Body of pancreas (tissue), 4 donors: ENCODE measurements at regions not wholly inside any gene's neighbourhood (a gene's known extent, or its start where the extent isn't known, plus 50 kb on each side); places are given as distances from the start of the nearest gene placed in this dataset.
"Not testable (repeated sequence)": the region's sequence is repeated elsewhere in the genome, so short reads cannot be mapped to it uniquely, and the experiment has no call there.

ENCODE experiments used
- CTCF ChIP-seq, 7 experiments: fragments of 450-650 bp in 4 of 7; fragments of 200-600 bp in 3 of 7; sonication (generic) in 3 of 7; IDR thresholded peaks; one replicate each; pipeline ENCODE4 v1.5.1; 2016 to 2019; ENCODE audit warnings: antibody characterized with exemption in 7 of 7
- POLR2A ChIP-seq, 3 donors: fragments of 450-650 bp; IDR thresholded peaks; one replicate each; pipeline ENCODE4 v1.6.1; 2016; ENCODE audit warnings: antibody characterized with exemption in 3 of 3, mild to moderate bottlenecking in 2 of 3

DNA sequence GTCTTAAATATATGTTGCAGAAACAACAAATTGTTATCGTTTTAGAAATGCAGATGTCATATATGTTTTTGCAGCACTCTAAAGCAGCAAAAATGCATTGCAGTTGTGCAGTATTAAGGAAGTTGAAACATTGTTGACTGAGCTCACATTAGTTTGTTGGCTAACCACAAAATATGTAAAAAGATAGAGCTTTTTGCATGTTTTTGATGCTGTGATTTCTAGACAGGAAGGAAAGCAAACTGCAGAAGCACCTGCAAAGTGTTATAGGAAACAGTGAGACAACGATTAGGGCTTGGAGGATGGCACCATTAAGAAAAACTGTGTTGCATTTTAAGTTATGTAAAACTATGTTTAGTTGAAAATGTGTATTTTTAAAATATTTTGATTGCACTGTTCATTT lies 366.7 kb downstream of the SRGAP2C start:
- TF ChIP-seq CTCF, POLR2A (IDR thresholded peaks at IDR 0.05): not testable (repeated sequence)
